Activated naive CD8-positive, alpha-beta T cell treated with anti-CD3 and anti-CD28 coated beads for 36 hours (primary cell): ENCODE measurements at regions not wholly inside any gene's neighbourhood (a gene's known extent, or its start where the extent isn't known, plus 50 kb on each side); places are given as distances from the start of the nearest gene placed in this dataset.

Experiments used
- DNase-seq: peaks from one replicate; pipeline ENCODE4 v3.0.0; 2021
- H3K27ac Mint-ChIP-seq: one replicate; pipeline ENCODE4 v1.8.0; 2022; ENCODE audit warnings: mild to moderate bottlenecking, moderate library complexity, mixed read lengths
- H3K27me3 Mint-ChIP-seq: one replicate; pipeline ENCODE4 v1.8.0; 2022; ENCODE audit warnings: mild to moderate bottlenecking, mixed read lengths
- H3K36me3 Mint-ChIP-seq: one replicate; pipeline ENCODE4 v1.8.0; 2021; ENCODE audit warnings: mild to moderate bottlenecking, mixed read lengths
- H3K4me1 Mint-ChIP-seq: one replicate; pipeline ENCODE4 v1.8.0; 2021; ENCODE audit warnings: mixed read lengths
- H3K4me3 Mint-ChIP-seq: one replicate; pipeline ENCODE4 v1.8.0; 2022; ENCODE audit warnings: mild to moderate bottlenecking, moderate library complexity, mixed read lengths
- H3K9me3 Mint-ChIP-seq: one replicate; pipeline ENCODE4 v1.8.0; 2022; ENCODE audit warnings: mixed read lengths

GRCh38 chr4:141575884-141576283 lies 60.5 kb upstream of the IL15 start:
- Mint-ChIP-seq H3K27me3 (no peaks in the 10 kb centered on the region), H3K4me3 (no peak overlapping the region), H3K4me1 (no peaks in the 10 kb centered on the region), H3K36me3 (no peaks in the 10 kb centered on the region), H3K9me3 (no peaks in the 10 kb centered on the region), H3K27ac (no peak overlapping the region)
- no peak for DNase-seq

GRCh38 chr4:141576585-141577110 lies 59.7 kb upstream of the IL15 start:
- H3K27me3 Mint-ChIP-seq = no peaks in the 10 kb centered on the region

GRCh38 chr4:141578451-141578850 lies 57.9 kb upstream of the IL15 start:
- H3K4me1 Mint-ChIP-seq = no peaks in the 10 kb centered on the region
- H3K27ac Mint-ChIP-seq = no peak overlapping the region
- H3K36me3 Mint-ChIP-seq = no peaks in the 10 kb centered on the region
- H3K9me3 Mint-ChIP-seq = no peaks in the 10 kb centered on the region
- no peak for DNase-seq
- no peak overlapping the region for H3K4me3 Mint-ChIP-seq
- H3K27me3 Mint-ChIP-seq = no peaks in the 10 kb centered on the region

More at GRCh38 chr4:141576585-141577110, 59.7 kb upstream of the IL15 start:
- H3K4me1 Mint-ChIP-seq = no peaks in the 10 kb centered on the region
- no peak overlapping the region for H3K27ac Mint-ChIP-seq
- H3K36me3 Mint-ChIP-seq = no peaks in the 10 kb centered on the region
- H3K9me3 Mint-ChIP-seq = no peaks in the 10 kb centered on the region
- no peak for DNase-seq
- no peak overlapping the region for H3K4me3 Mint-ChIP-seq

DNA sequence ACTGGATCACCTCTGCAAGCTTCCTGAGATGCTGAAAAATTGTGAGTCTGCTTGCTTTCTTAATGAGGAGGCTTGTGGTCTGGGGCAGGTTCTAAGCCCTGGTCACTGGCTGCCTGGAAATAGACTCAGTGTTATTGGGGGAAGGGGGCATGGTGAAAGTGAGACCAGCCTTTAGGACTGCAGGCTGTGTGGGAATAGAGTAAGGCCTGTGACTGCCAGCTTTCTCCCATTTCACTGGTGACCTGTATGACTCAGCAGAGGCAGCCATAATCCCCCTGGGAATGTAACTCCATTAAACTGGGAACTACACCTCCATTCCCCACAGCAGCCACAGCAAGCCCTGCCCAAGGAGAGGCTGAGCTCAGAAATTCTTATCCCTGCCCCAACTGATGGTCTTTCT lies 55.9 kb upstream of the IL15 start:
- Mint-ChIP-seq H3K27ac (no peak overlapping the region), H3K4me3 (no peak overlapping the region), H3K36me3 (no peaks in the 10 kb centered on the region), H3K4me1 (no peaks in the 10 kb centered on the region), H3K9me3 (peaks cover 6% of the 10 kb centered on the region), H3K27me3 (no peaks in the 10 kb centered on the region)
- no peak for DNase-seq
